ENCODE measurements at regions not wholly inside any gene's neighbourhood (a gene's known extent, or its start where the extent isn't known, plus 50 kb on each side); places are given as distances from the start of the nearest gene placed in this dataset.

- no peak for DNase-seq
These were observed 613.8 kb downstream of the VRK1 start for GRCh38 chr14:97410667-97411620.

- no peak for DNase-seq
These were observed 614.9 kb downstream of the VRK1 start for GRCh38 chr14:97411938-97412612.

GRCh38 chr14:97413022-97413539 lies 615.9 kb downstream of the VRK1 start:
- DNase-seq: no peak

GRCh38 chr14:97413966-97414717 lies 617.0 kb downstream of the VRK1 start:
- DNase-seq: no peak

GRCh38 chr14:97414718-97415098 lies 617.5 kb downstream of the VRK1 start:
- no peak for DNase-seq

- DNase-seq: no peak
These were observed 618.7 kb downstream of the VRK1 start for GRCh38 chr14:97415907-97416306.

- no peak for DNase-seq
These were observed 619.4 kb downstream of the VRK1 start for GRCh38 chr14:97416550-97416949.

- DNase-seq: no peak
These were observed 620.1 kb downstream of the VRK1 start for GRCh38 chr14:97417331-97417730.

- DNase-seq: no peak
These were observed 623.0 kb downstream of the VRK1 start for GRCh38 chr14:97420211-97420610.

- DNase-seq: no peak
These were observed 629.6 kb downstream of the VRK1 start for GRCh38 chr14:97426776-97427175.

GRCh38 chr14:97428808-97429440 lies 631.7 kb downstream of the VRK1 start:
- DNase-seq: no peak

- no peak for DNase-seq
These were observed 635.4 kb downstream of the VRK1 start for GRCh38 chr14:97432586-97432985.

- DNase-seq: no peak
These were observed 644.7 kb downstream of the VRK1 start for GRCh38 chr14:97441740-97442362.

GRCh38 chr14:97442363-97442762 lies 645.2 kb downstream of the VRK1 start:
- no peak for DNase-seq

GRCh38 chr14:97443412-97443811 lies 646.2 kb downstream of the VRK1 start:
- no peak for DNase-seq

- DNase-seq: no peak
These were observed 647.1 kb downstream of the VRK1 start for GRCh38 chr14:97444248-97444647.

GRCh38 chr14:97445367-97445766 lies 648.2 kb downstream of the VRK1 start:
- no peak for DNase-seq

- no peak for DNase-seq
These were observed 648.9 kb downstream of the VRK1 start for GRCh38 chr14:97446087-97446486.

- no peak for DNase-seq
These were observed 655.1 kb downstream of the VRK1 start for GRCh38 chr14:97452314-97452713.

- DNase-seq: no peak
These were observed 656.8 kb downstream of the VRK1 start for GRCh38 chr14:97453991-97454390.

GRCh38 chr14:97456462-97456861 lies 659.3 kb downstream of the VRK1 start:
- no peak for DNase-seq

- no peak for DNase-seq
These were observed 659.8 kb downstream of the VRK1 start for GRCh38 chr14:97456958-97457357.
